Activated CD4-positive, alpha-beta T cell treated with anti-CD3 and anti-CD28 coated beads, Interleukin-2, amount 10 ng/mL, durations not matched to agents 7 days and 5 days (primary cell): ENCODE measurements at regions not wholly inside any gene's neighbourhood (a gene's known extent, or its start where the extent isn't known, plus 50 kb on each side); places are given as distances from the start of the nearest gene placed in this dataset.
"Not testable (repeated sequence)": the region's sequence is repeated elsewhere in the genome, so short reads cannot be mapped to it uniquely, and the experiment has no call there.

ENCODE experiments used
- CTCF ChIA-PET: fragments of 350-600 bp; sonication (Branson Sonifier 250); formaldehyde crosslinking; loops from one replicate; lab custom pipeline; 2021; ENCODE audit warnings: antibody characterized with exemption; lab: Charles Lee
- POLR2A ChIA-PET: fragments of 350-600 bp; sonication (Branson Sonifier 250); formaldehyde crosslinking; loops from one replicate; lab custom pipeline; 2021; ENCODE audit warnings: antibody characterized with exemption; lab: Charles Lee
- DNase-seq: peaks from one replicate; pipeline ENCODE4 v3.0.0-alpha.2; 2020
- H3K27ac Mint-ChIP-seq: one replicate; pipeline ENCODE4 v1.8.0; 2021; ENCODE audit warnings: mild to moderate bottlenecking, moderate library complexity, mixed read lengths
- H3K27me3 Mint-ChIP-seq: one replicate; pipeline ENCODE4 v1.8.0; 2021; ENCODE audit warnings: mixed read lengths
- H3K36me3 Mint-ChIP-seq: one replicate; pipeline ENCODE4 v1.8.0; 2021; ENCODE audit warnings: low read depth, mixed read lengths
- H3K4me1 Mint-ChIP-seq: one replicate; pipeline ENCODE4 v1.8.0; 2021; ENCODE audit warnings: mixed read lengths
- H3K4me3 Mint-ChIP-seq: one replicate; pipeline ENCODE4 v1.8.0; 2021; ENCODE audit warnings: mild to moderate bottlenecking, moderate library complexity, mixed read lengths
- H3K9me3 Mint-ChIP-seq: one replicate; pipeline ENCODE4 v1.8.0; 2021; ENCODE audit warnings: mixed read lengths

GRCh38 chr12:46983393-46983793 is 96.0 kb upstream of the PCED1B start:
- Mint-ChIP-seq H3K4me3 (no peak overlapping the region), H3K27ac (no peak overlapping the region), H3K4me1 (peaks cover 8% of the 10 kb centered on the region), H3K9me3 (peaks cover 4% of the 10 kb centered on the region), H3K27me3 (peaks cover 17% of the 10 kb centered on the region), H3K36me3 (no peaks in the 10 kb centered on the region)
- DNase-seq, result no peak
- CTCF ChIA-PET, result no interaction called here
- POLR2A ChIA-PET, result no interaction called here

- Mint-ChIP-seq H3K4me3 (no peak overlapping the region), H3K4me1 (peaks cover 8% of the 10 kb centered on the region), H3K36me3 (no peaks in the 10 kb centered on the region), H3K27ac (no peak overlapping the region), H3K27me3 (peaks cover 20% of the 10 kb centered on the region), H3K9me3 (peaks cover 4% of the 10 kb centered on the region)
- DNase-seq, result peak; percentile 45
- ChIA-PET POLR2A (no interaction called here), CTCF (interaction anchor here (0.9 to 1.2 kb wide), 3 partner anchors 21 to 858 kb away, joined by 3 to 4 read pairs (median 3); no protein-coding TSS in a partner anchor)
Measured at GRCh38 chr12:46983959-46984841, 95.2 kb upstream of the PCED1B start.

GRCh38 chr12:46985816-46986215 is 93.6 kb upstream of the PCED1B start:
- peaks cover 30% of the 10 kb centered on the region for H3K27me3 Mint-ChIP-seq
- CTCF ChIA-PET, result interaction anchor here (0.7 kb wide), 1 partner anchor 16 kb away, joined by 3 read pairs; no protein-coding TSS in a partner anchor
- H3K9me3 Mint-ChIP-seq, result peaks cover 8% of the 10 kb centered on the region
- H3K27ac Mint-ChIP-seq, result no peak overlapping the region
- DNase-seq, result no peak
- no peaks in the 10 kb centered on the region for H3K36me3 Mint-ChIP-seq
- POLR2A ChIA-PET, result no interaction called here
- peaks cover 8% of the 10 kb centered on the region for H3K4me1 Mint-ChIP-seq
- no peak overlapping the region for H3K4me3 Mint-ChIP-seq

GRCh38 chr12:46988122-46988521 is 91.3 kb upstream of the PCED1B start:
- POLR2A ChIA-PET, H3K4me3 Mint-ChIP-seq: not testable (repeated sequence)

GRCh38 chr12:46990211-46990610 is 89.2 kb upstream of the PCED1B start:
- no peak overlapping the region for H3K27ac Mint-ChIP-seq
- no peak overlapping the region for H3K4me3 Mint-ChIP-seq
- H3K9me3 Mint-ChIP-seq, result peaks cover 9% of the 10 kb centered on the region
- CTCF ChIA-PET, result interaction anchor here (0.6 kb wide), 1 partner anchor 1396 kb away, joined by 4 read pairs; no protein-coding TSS in a partner anchor
- no peaks in the 10 kb centered on the region for H3K36me3 Mint-ChIP-seq
- H3K4me1 Mint-ChIP-seq, result no peaks in the 10 kb centered on the region
- POLR2A ChIA-PET, result no interaction called here
- no peak for DNase-seq
- peaks cover 29% of the 10 kb centered on the region for H3K27me3 Mint-ChIP-seq

More at GRCh38 chr12:46988122-46988521, 91.3 kb upstream of the PCED1B start:
- H3K9me3 Mint-ChIP-seq, H3K36me3 Mint-ChIP-seq, H3K4me1 Mint-ChIP-seq, DNase-seq, CTCF ChIA-PET, H3K27ac Mint-ChIP-seq: not testable (repeated sequence)
- peaks cover 27% of the 10 kb centered on the region for H3K27me3 Mint-ChIP-seq

GRCh38 chr12:46992051-46992450 is 87.4 kb upstream of the PCED1B start:
- H3K27me3 Mint-ChIP-seq, result peaks cover 25% of the 10 kb centered on the region

GRCh38 chr12:46998811-46999368 is 80.5 kb upstream of the PCED1B start:
- Mint-ChIP-seq H3K27ac (no peak overlapping the region), H3K27me3 (peaks cover 12% of the 10 kb centered on the region), H3K4me3 (no peak overlapping the region), H3K9me3 (no peaks in the 10 kb centered on the region), H3K4me1 (no peaks in the 10 kb centered on the region), H3K36me3 (no peaks in the 10 kb centered on the region)
- CTCF ChIA-PET, result interaction anchor here (0.6 to 0.7 kb wide), 3 partner anchors 21 to 1543 kb away, joined by 3 to 5 read pairs (median 4); no protein-coding TSS in a partner anchor
- DNase-seq, result no peak
- POLR2A ChIA-PET, result no interaction called here

More at GRCh38 chr12:46992051-46992450, 87.4 kb upstream of the PCED1B start:
- H3K27ac Mint-ChIP-seq, POLR2A ChIA-PET, H3K4me3 Mint-ChIP-seq, DNase-seq, H3K36me3 Mint-ChIP-seq, CTCF ChIA-PET, H3K4me1 Mint-ChIP-seq, H3K9me3 Mint-ChIP-seq: not testable (repeated sequence)

GRCh38 chr12:47004634-47005033 is 74.8 kb upstream of the PCED1B start:
- DNase-seq, result no peak
- peaks cover 13% of the 10 kb centered on the region for H3K27me3 Mint-ChIP-seq
- H3K27ac Mint-ChIP-seq, result no peak overlapping the region
- ChIA-PET POLR2A (no interaction called here), CTCF (interaction anchor here (1.2 kb wide), 1 partner anchor 20 kb away, joined by 4 read pairs; no protein-coding TSS in a partner anchor)
- no peaks in the 10 kb centered on the region for H3K4me1 Mint-ChIP-seq
- H3K9me3 Mint-ChIP-seq, result no peaks in the 10 kb centered on the region
- no peaks in the 10 kb centered on the region for H3K36me3 Mint-ChIP-seq
- H3K4me3 Mint-ChIP-seq, result no peak overlapping the region

- H3K4me1 Mint-ChIP-seq, result no peaks in the 10 kb centered on the region
- H3K36me3 Mint-ChIP-seq, result no peaks in the 10 kb centered on the region
- no peak overlapping the region for H3K27ac Mint-ChIP-seq
- ChIA-PET CTCF (interaction anchor here (0.6 kb wide), 1 partner anchor 250 kb away, joined by 3 read pairs; no protein-coding TSS in a partner anchor), POLR2A (no interaction called here)
- no peaks in the 10 kb centered on the region for H3K9me3 Mint-ChIP-seq
- peaks cover 11% of the 10 kb centered on the region for H3K27me3 Mint-ChIP-seq
- no peak overlapping the region for H3K4me3 Mint-ChIP-seq
- DNase-seq, result no peak
Measured at GRCh38 chr12:47007048-47007447, 72.4 kb upstream of the PCED1B start.

GRCh38 chr12:47012552-47012951 is 66.9 kb upstream of the PCED1B start:
- POLR2A ChIA-PET, result no interaction called here
- CTCF ChIA-PET, result no interaction called here
- Mint-ChIP-seq H3K4me3 (no peak overlapping the region), H3K4me1 (no peaks in the 10 kb centered on the region), H3K9me3 (no peaks in the 10 kb centered on the region), H3K36me3 (no peaks in the 10 kb centered on the region), H3K27me3 (peaks cover 6% of the 10 kb centered on the region), H3K27ac (no peak overlapping the region)
- no peak for DNase-seq

- H3K36me3 Mint-ChIP-seq, result no peaks in the 10 kb centered on the region
- H3K4me1 Mint-ChIP-seq, result no peaks in the 10 kb centered on the region
- ChIA-PET CTCF (interaction anchor here (1.3 kb wide), 1 partner anchor 10 kb away, joined by 4 read pairs; no protein-coding TSS in a partner anchor), POLR2A (no interaction called here)
- H3K27me3 Mint-ChIP-seq, result peaks cover 8% of the 10 kb centered on the region
- no peak overlapping the region for H3K27ac Mint-ChIP-seq
- DNase-seq, result no peak
- no peaks in the 10 kb centered on the region for H3K9me3 Mint-ChIP-seq
- H3K4me3 Mint-ChIP-seq, result no peak overlapping the region
Measured at GRCh38 chr12:47014474-47014873, 64.9 kb upstream of the PCED1B start.

- no peaks in the 10 kb centered on the region for H3K4me1 Mint-ChIP-seq
- no peak overlapping the region for H3K4me3 Mint-ChIP-seq
- DNase-seq, result no peak
- no peak overlapping the region for H3K27ac Mint-ChIP-seq
- peaks cover 11% of the 10 kb centered on the region for H3K27me3 Mint-ChIP-seq
- H3K9me3 Mint-ChIP-seq, result no peaks in the 10 kb centered on the region
- ChIA-PET POLR2A (no interaction called here), CTCF (interaction anchor here (1.3 kb wide), 1 partner anchor 9 kb away, joined by 4 read pairs; no protein-coding TSS in a partner anchor)
- no peaks in the 10 kb centered on the region for H3K36me3 Mint-ChIP-seq
Measured at GRCh38 chr12:47015381-47015780, 64.0 kb upstream of the PCED1B start.
